GM04503 (cell line): ENCODE measurements at regions not wholly inside any gene's neighbourhood (a gene's known extent, or its start where the extent isn't known, plus 50 kb on each side); places are given as distances from the start of the nearest gene placed in this dataset.
A peak's percentile ranks its signal among the peaks of the same experiment; 100 is the strongest.
"Not testable (repeated sequence)": the region's sequence is repeated elsewhere in the genome, so short reads cannot be mapped to it uniquely, and the experiment has no call there.

Experiments
- DNase-seq: peaks from one replicate; pipeline ENCODE4 v3.0.0-alpha.2; 2012; ENCODE audit warnings: low read depth

GRCh38 chr7:19623676-19624075 is 85.2 kb downstream of the POLR1F start:
- DNase-seq: no peak

DNA sequence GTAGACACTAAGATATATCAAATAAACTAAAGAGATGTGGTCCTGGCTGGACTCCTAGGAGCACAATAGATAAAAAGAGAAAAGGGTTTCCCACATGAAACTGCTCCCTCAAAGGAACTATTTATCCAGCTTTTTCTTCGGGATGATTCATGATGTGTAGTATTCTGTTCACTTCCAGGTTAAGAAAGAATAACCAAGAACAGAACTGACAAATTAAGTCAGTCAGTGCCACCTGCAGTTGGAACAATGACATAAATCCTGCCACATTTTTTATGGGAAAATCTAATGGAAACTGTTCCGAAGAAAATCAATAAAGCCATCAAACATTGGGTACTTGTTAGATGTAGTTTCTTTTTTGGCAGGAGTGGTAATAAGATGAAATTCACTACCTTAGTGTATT is 87.1 kb downstream of the POLR1F start:
- no peak for DNase-seq

- DNase-seq: no peak
These were observed 88.4 kb downstream of the POLR1F start for GRCh38 chr7:19620470-19620869.

DNA sequence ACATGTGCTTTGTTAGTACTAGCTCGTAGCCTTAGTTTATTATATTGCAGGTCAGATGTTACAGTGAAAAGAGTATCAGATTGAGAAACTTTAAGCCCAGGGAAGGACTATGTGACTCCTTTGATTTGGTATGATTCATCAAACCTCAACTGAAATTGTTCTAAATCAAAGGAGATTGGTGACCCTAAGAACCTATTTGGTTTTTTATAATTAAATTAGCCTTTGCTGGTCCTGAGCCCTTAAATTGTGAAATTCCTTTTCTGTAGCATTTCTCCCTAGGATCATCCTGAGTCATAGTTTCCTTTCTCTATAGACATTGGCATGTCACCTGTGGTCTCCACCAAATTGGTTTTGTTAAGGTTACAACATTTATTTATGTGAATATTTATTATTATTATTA is 89.7 kb downstream of the POLR1F start:
- DNase-seq: no peak

DNA sequence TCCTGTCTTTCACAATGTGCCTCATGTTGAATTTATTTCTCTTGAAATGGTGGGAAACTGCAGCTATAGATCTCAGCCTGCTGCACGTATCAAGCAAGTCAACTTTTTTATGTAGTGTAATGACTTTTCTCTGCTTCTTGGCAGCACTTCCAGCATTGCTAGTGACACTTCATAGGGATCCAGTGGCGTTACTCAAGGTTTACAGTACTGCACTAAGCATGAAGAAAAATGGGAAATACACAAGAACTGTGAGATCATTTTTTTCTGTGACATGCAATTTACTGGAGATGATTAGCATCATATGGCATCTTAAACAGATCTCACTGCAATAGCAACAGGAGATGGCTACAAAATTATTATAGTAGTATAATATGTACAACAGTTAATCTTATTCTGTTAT is 90.9 kb downstream of the POLR1F start:
- DNase-seq: no peak

DNA sequence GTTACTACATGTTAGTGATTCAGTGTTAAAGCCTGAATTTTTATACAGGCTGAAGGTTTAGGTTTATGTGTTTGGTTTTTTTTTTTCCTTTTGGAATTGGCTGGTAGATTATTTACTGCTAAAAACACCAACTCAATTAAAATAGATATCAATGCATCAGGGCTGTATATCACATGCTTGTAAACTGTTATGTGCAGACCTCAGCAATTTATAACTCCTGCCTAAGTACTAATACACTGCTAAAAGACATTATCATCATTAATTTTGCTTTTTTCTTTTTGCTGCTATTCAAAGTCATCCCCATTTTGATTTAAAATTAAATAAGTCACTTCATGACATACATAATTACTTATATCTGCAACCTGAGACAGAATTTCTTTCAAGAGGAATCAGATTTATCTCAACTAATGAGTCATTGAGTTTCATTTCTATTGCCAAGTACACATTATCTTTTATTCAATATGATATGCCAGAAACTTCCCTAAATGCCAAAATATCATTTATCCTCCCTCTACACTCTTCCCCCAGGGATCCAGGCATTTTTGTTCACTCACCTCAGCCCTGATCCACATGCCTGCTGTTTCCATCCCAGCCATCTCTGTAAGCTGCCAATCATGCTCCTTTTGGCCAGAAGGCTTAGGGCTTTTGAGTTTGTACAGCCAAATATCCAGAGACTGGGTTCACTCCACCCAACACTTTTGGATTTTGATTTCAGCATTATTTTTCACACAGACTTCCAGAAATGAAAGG is 98.5 kb downstream of the POLR1F start:
- no peak for DNase-seq

- DNase-seq: no peak
These were observed 119.4 kb downstream of the POLR1F start for GRCh38 chr7:19589446-19589845.

- DNase-seq: no peak
These were observed 121.5 kb downstream of the POLR1F start for GRCh38 chr7:19587291-19587690.

DNA sequence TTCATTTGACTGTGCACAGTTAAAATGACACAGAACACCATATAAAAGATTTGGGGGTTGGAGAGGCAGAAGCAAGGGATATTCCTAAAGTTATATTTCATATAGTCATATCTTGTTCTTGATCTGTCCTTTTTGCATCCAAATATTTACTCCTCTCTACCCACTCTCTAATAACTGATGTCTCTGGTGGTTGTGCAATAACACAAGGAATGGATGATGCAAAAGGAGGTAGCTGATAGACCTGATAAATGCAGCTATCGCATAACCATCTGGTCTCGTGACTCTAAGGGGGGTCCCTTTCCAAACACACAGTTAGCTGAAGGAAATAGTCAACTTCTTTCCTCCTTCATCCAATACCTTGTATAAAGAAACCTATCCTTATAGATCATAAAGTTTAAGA is 123.1 kb downstream of the POLR1F start:
- DNase-seq: no peak

DNA sequence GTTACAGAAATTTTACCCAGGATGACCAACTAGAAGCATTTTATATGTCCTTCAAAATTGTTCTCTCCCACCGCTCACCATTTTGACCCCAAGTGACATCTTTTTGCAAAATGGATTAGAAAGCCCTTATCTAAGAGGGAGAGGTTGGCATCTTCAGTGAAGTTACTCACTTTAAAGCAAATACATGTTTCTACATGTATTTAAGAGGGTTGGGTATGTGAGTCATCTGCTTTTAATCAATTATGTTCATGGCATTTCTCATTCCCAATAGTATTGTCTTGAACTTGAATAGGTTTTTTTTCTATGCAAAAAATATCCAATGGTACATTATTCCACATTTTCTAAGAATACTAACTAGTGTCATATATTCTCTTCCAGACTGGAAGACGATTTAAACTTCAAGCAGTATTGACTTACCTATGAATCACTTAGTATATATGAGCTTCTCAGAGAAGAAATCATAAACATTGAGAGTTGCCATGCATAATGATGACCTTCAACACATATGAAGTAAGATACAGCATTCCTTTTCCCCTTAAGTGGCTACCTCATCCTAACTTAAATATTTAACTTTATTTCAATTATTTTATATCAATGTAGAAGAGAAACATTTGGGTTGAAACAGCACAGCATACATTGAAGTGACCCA is 132.8 kb downstream of the POLR1F start:
- DNase-seq: no peak

GRCh38 chr7:19574131-19574530 is 134.7 kb downstream of the POLR1F start:
- no peak for DNase-seq

DNA sequence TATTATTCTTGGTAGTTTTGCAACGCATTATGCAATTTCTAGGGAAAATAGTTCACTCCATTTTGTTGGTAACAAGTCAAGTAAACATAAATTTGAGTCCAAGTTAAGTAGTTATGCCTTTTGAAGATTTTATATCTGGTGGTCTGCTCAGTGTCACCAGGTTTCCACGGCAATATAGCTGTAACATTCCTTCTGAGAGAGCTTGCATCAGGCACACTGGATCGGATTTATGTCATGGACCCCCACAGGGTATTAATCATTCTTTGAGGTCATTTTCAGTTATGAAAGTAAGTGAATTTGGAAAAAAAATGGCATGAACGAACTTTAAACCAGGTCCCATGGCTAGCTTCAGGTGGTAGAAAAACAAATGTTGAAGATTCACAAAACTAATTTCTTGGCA is 136.3 kb downstream of the POLR1F start:
- DNase-seq: no peak

GRCh38 chr7:19567011-19567410 is 141.8 kb downstream of the POLR1F start:
- DNase-seq: no peak

DNA sequence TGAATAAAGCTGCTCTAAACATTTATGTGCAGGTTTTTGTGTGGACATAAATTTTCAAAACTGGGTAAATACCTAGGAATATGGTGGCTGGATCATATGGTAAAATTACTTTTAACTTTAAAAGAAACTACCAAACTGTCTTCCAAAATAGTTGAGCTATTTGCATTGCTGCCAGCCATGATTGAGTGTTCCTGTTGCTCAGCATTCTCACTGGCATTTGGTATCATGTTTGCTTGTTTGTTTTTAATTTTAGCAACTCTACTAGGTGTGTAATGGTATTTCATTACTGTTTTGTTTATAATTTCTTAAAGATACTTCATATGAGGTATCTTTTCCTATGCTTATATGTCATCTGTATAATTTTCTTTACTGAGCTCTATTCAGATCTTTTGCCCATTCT is 143.2 kb downstream of the POLR1F start:
- no peak for DNase-seq

DNA sequence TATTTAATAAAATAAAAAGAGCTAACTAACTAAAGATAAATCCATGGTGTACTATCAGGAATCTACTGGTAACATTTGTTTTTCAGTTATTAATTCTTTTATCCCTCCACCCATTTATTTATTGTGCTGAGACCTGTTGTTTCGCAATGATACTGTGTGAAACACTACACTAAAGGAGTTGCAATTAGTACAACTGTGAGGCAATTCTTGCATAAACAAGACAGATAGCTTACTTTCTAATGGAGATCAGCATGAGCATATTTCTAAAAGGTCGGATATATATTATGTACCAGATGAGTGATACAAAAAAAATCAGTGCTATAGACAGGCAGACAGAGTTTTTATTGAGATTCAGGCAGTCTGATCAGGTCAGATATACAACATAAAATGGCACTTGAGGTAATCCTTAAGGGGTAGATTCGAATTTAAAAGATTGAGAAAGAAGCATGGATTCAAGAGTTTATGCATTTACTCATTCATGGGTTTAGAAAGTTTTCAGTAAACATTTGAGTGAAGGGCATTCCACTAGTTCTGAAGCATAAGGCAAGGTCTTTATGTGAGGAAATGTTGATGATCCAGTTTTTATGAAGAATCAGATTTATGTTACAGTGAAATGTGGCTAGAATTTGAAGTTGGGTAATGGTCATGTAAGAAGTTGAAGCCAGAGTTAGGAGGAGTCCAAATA is 147.6 kb downstream of the POLR1F start:
- peak; percentile 18 for DNase-seq

DNA sequence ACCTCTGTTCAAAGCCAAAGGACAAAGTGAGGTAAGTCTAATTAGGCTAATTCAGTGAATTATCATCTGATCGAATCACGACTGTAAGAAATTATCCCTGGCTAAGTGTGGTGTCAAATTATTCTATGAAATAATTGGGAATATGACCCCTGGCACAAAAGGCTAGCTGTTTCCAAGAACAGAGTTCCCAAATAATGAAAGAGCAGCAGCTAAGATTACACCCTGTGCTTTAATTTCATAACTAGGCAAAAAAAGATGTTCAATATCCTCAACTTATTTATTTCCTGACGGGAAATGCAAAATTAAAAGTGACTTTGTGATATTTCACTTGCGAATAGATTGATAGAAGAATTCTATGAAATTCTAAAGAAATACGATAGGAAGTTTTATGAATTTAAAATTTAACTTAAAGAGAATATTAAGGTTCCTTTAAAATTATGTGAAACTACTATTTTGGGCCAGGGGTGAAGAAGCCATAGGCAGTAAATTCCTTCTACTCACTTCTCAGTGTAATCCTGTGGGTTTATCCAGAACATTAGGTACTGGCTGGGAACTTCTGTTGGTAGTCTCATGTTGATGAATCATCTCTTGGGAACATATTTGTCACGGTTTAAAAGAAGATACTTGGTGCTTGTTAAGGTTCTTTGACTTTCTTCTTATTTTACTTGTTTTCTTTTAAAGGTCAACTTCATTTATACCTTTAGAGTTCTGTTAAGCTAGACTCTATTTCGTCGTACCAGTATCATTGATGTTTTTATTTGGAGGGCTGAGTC is 148.5 kb downstream of the POLR1F start:
- DNase-seq: peak; percentile 45

- DNase-seq: peak; percentile 40
These were observed 150.3 kb downstream of the POLR1F start for GRCh38 chr7:19558527-19558926.

GRCh38 chr7:19557726-19558465 is 150.9 kb downstream of the POLR1F start:
- DNase-seq: no peak

GRCh38 chr7:19554581-19554980 is 154.3 kb downstream of the POLR1F start:
- no peak for DNase-seq

- DNase-seq: no peak
These were observed 156.3 kb downstream of the POLR1F start for GRCh38 chr7:19552576-19552975.

DNA sequence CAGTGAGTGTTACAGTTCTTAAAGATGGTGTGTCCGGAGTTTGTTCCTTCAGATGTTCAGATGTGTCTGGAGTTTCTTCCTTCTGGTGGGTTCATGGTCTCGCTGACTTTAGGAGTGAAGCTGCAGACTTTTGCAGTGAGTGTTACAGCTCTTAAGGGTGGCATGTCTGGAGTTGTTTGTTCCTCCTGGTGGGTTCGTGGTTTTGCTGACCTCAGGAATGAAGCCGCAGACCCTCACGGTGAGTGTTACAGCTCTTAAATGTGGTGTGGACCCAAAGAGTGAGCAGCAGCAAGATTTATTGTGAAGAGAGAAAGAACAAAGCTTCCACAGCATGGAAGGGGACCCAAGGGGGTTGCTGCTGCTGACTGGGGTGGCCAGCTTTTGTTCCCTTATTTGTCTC is 159.6 kb downstream of the POLR1F start:
- not testable (repeated sequence) for DNase-seq

GRCh38 chr7:19537942-19538401 is 170.9 kb downstream of the POLR1F start:
- no peak for DNase-seq
